ENCODE measurements at regions not wholly inside any gene's neighbourhood (a gene's known extent, or its start where the extent isn't known, plus 50 kb on each side); places are given as distances from the start of the nearest gene placed in this dataset.
"Not testable (repeated sequence)": the region's sequence is repeated elsewhere in the genome, so short reads cannot be mapped to it uniquely, and the experiment has no call there.

- DNase-seq (no peak), FAIRE-seq (no peak)
- H3K9me3 ChIP-seq (ENCODE audit: control insufficient read depth in 2 of 3, insufficient read depth in 1 of 3, low read length in 3 of 3) = no peaks in the 10 kb centered on the region
- H3K27ac ChIP-seq (ENCODE audit: low read depth in 2 of 2, low read length in 2 of 2) = no peak overlapping the region
- H3K27me3 ChIP-seq (ENCODE audit: control insufficient read depth, insufficient read depth, low read length) = no peaks in the 10 kb centered on the region
- H3K4me3 ChIP-seq (ENCODE audit: low read length in 3 of 3) = no peak overlapping the region
- no peak overlapping the region for H3K9ac ChIP-seq (ENCODE audit: low read length in 3 of 3)
- TF ChIP-seq CTCF (IDR thresholded peaks at IDR 0.05; ENCODE audit: borderline replicate concordance, extremely low read depth, insufficient read depth) = no peak
- intact Hi-C loops (cut with DNase I) = no loop called here
- no peaks in the 10 kb centered on the region for H3K4me1 ChIP-seq (ENCODE audit: control insufficient read depth in 2 of 3, insufficient read depth in 2 of 3, low read depth in 1 of 3, low read length in 3 of 3)
- H3K36me3 ChIP-seq (ENCODE audit: control insufficient read depth in 2 of 3, insufficient read depth in 3 of 3, low read length in 3 of 3) = no peaks in the 10 kb centered on the region
Observed at GRCh38 chr6:86440608-86441007, 496.7 kb upstream of the HTR1E start.

DNA sequence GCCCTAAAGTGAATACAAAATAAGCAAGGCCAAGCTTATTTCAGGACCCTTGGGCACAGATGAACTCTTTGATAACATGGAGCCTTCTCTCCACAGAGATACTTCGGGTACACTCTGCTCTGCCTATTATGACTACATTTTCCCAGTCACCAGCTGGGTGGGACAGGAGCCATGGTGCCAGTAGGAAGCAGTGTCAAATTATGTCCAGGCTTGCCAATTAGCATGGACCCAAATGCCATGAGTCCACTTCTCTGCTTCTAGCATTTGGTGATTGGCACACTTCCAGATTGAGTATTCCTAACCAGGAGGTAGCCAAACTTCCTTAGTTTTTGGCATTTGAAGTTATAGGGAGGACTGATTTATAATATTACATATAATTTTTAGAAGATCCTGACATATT is 513.8 kb upstream of the HTR1E start:
- no peak for FAIRE-seq
- no peak for TF ChIP-seq CTCF (IDR thresholded peaks at IDR 0.05; ENCODE audit: borderline replicate concordance, extremely low read depth, insufficient read depth)
- intact Hi-C loops (cut with DNase I) = no loop called here

DNA sequence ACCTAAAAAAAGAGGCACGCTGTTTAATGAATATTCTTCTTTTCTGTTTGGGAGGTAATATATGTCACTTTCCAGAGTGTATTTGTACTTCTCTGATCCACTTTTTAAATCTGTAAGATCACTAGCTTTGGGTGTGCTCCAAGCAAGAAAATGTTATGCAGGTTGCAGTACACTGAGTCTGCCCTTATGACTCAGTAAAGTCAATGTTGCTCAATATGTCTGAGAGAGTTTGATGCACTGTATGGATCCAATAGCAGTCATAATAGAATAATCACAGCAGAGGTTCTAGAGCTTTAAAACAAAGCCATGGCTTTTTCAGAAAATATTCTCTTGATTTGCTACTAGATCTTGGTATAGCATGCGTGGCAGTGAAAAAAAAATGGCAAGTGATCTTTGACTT is 525.3 kb upstream of the HTR1E start:
- no peaks in the 10 kb centered on the region for H3K36me3 ChIP-seq (ENCODE audit: control insufficient read depth in 2 of 3, insufficient read depth in 3 of 3, low read length in 3 of 3)
- H3K9ac ChIP-seq (ENCODE audit: low read length in 3 of 3) = no peak overlapping the region
- DNase-seq (no peak), FAIRE-seq (no peak)
- H3K9me3 ChIP-seq (ENCODE audit: control insufficient read depth in 2 of 3, insufficient read depth in 1 of 3, low read length in 3 of 3) = no peaks in the 10 kb centered on the region
- intact Hi-C loops (cut with DNase I) = no loop called here
- no peak overlapping the region for H3K4me3 ChIP-seq (ENCODE audit: low read length in 3 of 3)
- no peak overlapping the region for H3K27ac ChIP-seq (ENCODE audit: low read depth in 2 of 2, low read length in 2 of 2)
- no peaks in the 10 kb centered on the region for H3K4me1 ChIP-seq (ENCODE audit: control insufficient read depth in 2 of 3, insufficient read depth in 2 of 3, low read depth in 1 of 3, low read length in 3 of 3)
- no peak for TF ChIP-seq CTCF (IDR thresholded peaks at IDR 0.05; ENCODE audit: borderline replicate concordance, extremely low read depth, insufficient read depth)
- H3K27me3 ChIP-seq (ENCODE audit: control insufficient read depth, insufficient read depth, low read length) = no peaks in the 10 kb centered on the region

More for the DNA sequence above, 513.8 kb upstream of the HTR1E start:
- Histone ChIP-seq H3K27me3 (ENCODE audit: control insufficient read depth, insufficient read depth, low read length) (no peaks in the 10 kb centered on the region), H3K36me3 (ENCODE audit: control insufficient read depth in 2 of 3, insufficient read depth in 3 of 3, low read length in 3 of 3) (no peaks in the 10 kb centered on the region), H3K9me3 (ENCODE audit: control insufficient read depth in 2 of 3, insufficient read depth in 1 of 3, low read length in 3 of 3) (no peaks in the 10 kb centered on the region), H3K4me3 (ENCODE audit: low read length in 3 of 3) (no peak overlapping the region), H3K27ac (ENCODE audit: low read depth in 2 of 2, low read length in 2 of 2) (no peak overlapping the region), H3K4me1 (ENCODE audit: control insufficient read depth in 2 of 3, insufficient read depth in 2 of 3, low read depth in 1 of 3, low read length in 3 of 3) (no peaks in the 10 kb centered on the region), H3K9ac (ENCODE audit: low read length in 3 of 3) (no peak overlapping the region)
- no peak for DNase-seq

DNA sequence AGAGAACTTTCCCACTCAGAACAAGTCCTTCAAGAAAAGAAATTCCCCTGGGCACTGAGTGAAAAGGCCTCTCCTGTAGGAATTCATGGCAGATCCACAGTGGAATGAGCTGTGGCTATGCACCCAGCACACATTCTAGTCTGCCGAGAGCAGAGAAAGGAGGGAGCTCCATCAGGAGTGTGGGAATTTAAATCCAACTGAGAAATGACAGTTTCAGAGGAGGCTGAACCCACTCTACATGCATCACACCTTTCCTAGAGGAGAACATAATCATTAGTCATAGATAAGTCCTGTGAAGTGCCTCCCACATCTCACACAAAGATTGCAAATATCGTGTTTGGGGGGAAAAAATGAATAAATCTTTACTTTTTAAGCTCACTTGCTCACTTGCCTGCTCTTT is 530.2 kb upstream of the HTR1E start:
- H3K27me3 ChIP-seq (ENCODE audit: control insufficient read depth, insufficient read depth, low read length) = no peaks in the 10 kb centered on the region
- no peaks in the 10 kb centered on the region for H3K4me1 ChIP-seq (ENCODE audit: control insufficient read depth in 2 of 3, insufficient read depth in 2 of 3, low read depth in 1 of 3, low read length in 3 of 3)
- H3K36me3 ChIP-seq (ENCODE audit: control insufficient read depth in 2 of 3, insufficient read depth in 3 of 3, low read length in 3 of 3) = no peaks in the 10 kb centered on the region
- H3K9me3 ChIP-seq (ENCODE audit: control insufficient read depth in 2 of 3, insufficient read depth in 1 of 3, low read length in 3 of 3) = no peaks in the 10 kb centered on the region
- DNase-seq (no peak), FAIRE-seq (no peak)
- H3K4me3 ChIP-seq (ENCODE audit: low read length in 3 of 3) = no peak overlapping the region
- H3K9ac ChIP-seq (ENCODE audit: low read length in 3 of 3) = no peak overlapping the region
- intact Hi-C loops (cut with DNase I) = no loop called here
- TF ChIP-seq CTCF (IDR thresholded peaks at IDR 0.05; ENCODE audit: borderline replicate concordance, extremely low read depth, insufficient read depth) = no peak
- H3K27ac ChIP-seq (ENCODE audit: low read depth in 2 of 2, low read length in 2 of 2) = no peak overlapping the region

GRCh38 chr6:86392850-86393249 is 544.5 kb upstream of the HTR1E start:
- H3K4me1 ChIP-seq (ENCODE audit: control insufficient read depth in 2 of 3, insufficient read depth in 2 of 3, low read depth in 1 of 3, low read length in 3 of 3); H3K27ac ChIP-seq (ENCODE audit: low read depth in 2 of 2, low read length in 2 of 2); H3K9ac ChIP-seq (ENCODE audit: low read length in 3 of 3); FAIRE-seq; H3K27me3 ChIP-seq (ENCODE audit: control insufficient read depth, insufficient read depth, low read length); H3K9me3 ChIP-seq (ENCODE audit: control insufficient read depth in 2 of 3, insufficient read depth in 1 of 3, low read length in 3 of 3); H3K36me3 ChIP-seq (ENCODE audit: control insufficient read depth in 2 of 3, insufficient read depth in 3 of 3, low read length in 3 of 3); H3K4me3 ChIP-seq (ENCODE audit: low read length in 3 of 3); intact Hi-C loops (cut with DNase I): not testable (repeated sequence)
- DNase-seq = peak in 1 of 5 donors; percentile 37

All from kidney (tissue), 13 donors.